ENCODE measurements at regions not wholly inside any gene's neighbourhood (a gene's known extent, or its start where the extent isn't known, plus 50 kb on each side); places are given as distances from the start of the nearest gene placed in this dataset.

GRCh38 chr15:31537770-31538592 is 211.3 kb downstream of the KLF13 start:
- no peak overlapping the region for H3K4me3 ChIP-seq (replicated peaks in 1 of 4; ENCODE audit: control extremely low read depth in 1 of 4, insufficient read depth in 1 of 4, low read depth in 3 of 4, low read length in 4 of 4)
- no peak overlapping the region for H2AFZ ChIP-seq (ENCODE audit: low read length)
- no peaks in the 10 kb centered on the region for H3K4me1 ChIP-seq (ENCODE audit: control insufficient read depth, extremely low read depth, insufficient read depth, low read length)
- H3K27ac ChIP-seq (ENCODE audit: insufficient read depth, low read length), result no peak overlapping the region
- TF ChIP-seq, protein P1, sequence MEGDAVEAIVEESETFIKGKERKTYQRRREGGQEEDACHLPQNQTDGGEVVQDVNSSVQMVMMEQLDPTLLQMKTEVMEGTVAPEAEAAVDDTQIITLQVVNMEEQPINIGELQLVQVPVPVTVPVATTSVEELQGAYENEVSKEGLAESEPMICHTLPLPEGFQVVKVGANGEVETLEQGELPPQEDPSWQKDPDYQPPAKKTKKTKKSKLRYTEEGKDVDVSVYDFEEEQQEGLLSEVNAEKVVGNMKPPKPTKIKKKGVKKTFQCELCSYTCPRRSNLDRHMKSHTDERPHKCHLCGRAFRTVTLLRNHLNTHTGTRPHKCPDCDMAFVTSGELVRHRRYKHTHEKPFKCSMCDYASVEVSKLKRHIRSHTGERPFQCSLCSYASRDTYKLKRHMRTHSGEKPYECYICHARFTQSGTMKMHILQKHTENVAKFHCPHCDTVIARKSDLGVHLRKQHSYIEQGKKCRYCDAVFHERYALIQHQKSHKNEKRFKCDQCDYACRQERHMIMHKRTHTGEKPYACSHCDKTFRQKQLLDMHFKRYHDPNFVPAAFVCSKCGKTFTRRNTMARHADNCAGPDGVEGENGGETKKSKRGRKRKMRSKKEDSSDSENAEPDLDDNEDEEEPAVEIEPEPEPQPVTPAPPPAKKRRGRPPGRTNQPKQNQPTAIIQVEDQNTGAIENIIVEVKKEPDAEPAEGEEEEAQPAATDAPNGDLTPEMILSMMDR (conservative IDR thresholded peaks at IDR 0.05 in 1 of 2, IDR thresholded peaks at IDR 0.05 in 1 of 2; ENCODE audit: low read depth in 1 of 2, low read length in 2 of 2), result no peak
- TF ChIP-seq EZH2 (IDR thresholded peaks at IDR 0.05; ENCODE audit: low read length, missing control alignments), result no peak
- peaks cover 6% of the 10 kb centered on the region for H3K27me3 ChIP-seq (ENCODE audit: control insufficient read depth, insufficient read depth, low read length)
- H3K9ac ChIP-seq (ENCODE audit: insufficient read depth, low read length), result no peak overlapping the region
- no peak overlapping the region for H3K4me2 ChIP-seq (ENCODE audit: extremely low read depth, insufficient read depth, low read length)
- H3K36me3 ChIP-seq (ENCODE audit: control insufficient read depth, insufficient read depth, low read length), result no peaks in the 10 kb centered on the region
- H3K79me2 ChIP-seq (ENCODE audit: control insufficient read depth, insufficient read depth, low read length), result no peaks in the 10 kb centered on the region
- no peaks in the 10 kb centered on the region for H4K20me1 ChIP-seq (ENCODE audit: control insufficient read depth, extremely low read depth, insufficient read depth, low read length)
- DNase-seq (ENCODE audit: low read depth in 2 of 2), result no peak
- H3K9me3 ChIP-seq (ENCODE audit: control insufficient read depth, insufficient read depth, low read depth, low read length), result no peaks in the 10 kb centered on the region

DNA sequence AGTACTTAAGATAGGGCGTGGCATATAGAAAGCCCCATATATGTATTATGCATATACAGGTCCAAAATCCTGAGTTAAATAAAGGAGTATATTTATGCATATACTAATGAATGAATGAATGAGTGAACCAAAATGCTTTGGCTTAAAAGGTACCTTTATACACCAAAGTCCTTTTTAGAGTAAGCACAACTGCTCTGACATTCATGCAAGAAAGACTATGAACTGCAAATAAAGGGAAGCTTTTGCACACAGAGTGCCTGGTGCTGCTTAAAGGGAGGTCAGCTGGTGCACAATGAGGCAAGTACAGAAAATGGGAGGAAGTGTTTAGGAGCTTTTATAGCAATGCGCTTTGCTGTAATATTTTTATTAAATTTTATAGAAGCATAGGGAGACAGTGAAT is 214.0 kb downstream of the KLF13 start:
- H3K27me3 ChIP-seq (ENCODE audit: control insufficient read depth, insufficient read depth, low read length), result peaks cover 6% of the 10 kb centered on the region
- H2AFZ ChIP-seq (ENCODE audit: low read length), result no peak overlapping the region
- H3K9ac ChIP-seq (ENCODE audit: insufficient read depth, low read length), result no peak overlapping the region
- TF ChIP-seq EZH2 (IDR thresholded peaks at IDR 0.05; ENCODE audit: low read length, missing control alignments), result no peak
- TF ChIP-seq, protein P1 (conservative IDR thresholded peaks at IDR 0.05 in 1 of 2, IDR thresholded peaks at IDR 0.05 in 1 of 2; ENCODE audit: low read depth in 1 of 2, low read length in 2 of 2), result no peak
- no peak overlapping the region for H3K27ac ChIP-seq (ENCODE audit: insufficient read depth, low read length)
- no peaks in the 10 kb centered on the region for H4K20me1 ChIP-seq (ENCODE audit: control insufficient read depth, extremely low read depth, insufficient read depth, low read length)
- no peaks in the 10 kb centered on the region for H3K9me3 ChIP-seq (ENCODE audit: control insufficient read depth, insufficient read depth, low read depth, low read length)
- no peaks in the 10 kb centered on the region for H3K79me2 ChIP-seq (ENCODE audit: control insufficient read depth, insufficient read depth, low read length)
- H3K36me3 ChIP-seq (ENCODE audit: control insufficient read depth, insufficient read depth, low read length), result no peaks in the 10 kb centered on the region
- no peaks in the 10 kb centered on the region for H3K4me1 ChIP-seq (ENCODE audit: control insufficient read depth, extremely low read depth, insufficient read depth, low read length)
- no peak overlapping the region for H3K4me3 ChIP-seq (replicated peaks in 1 of 4; ENCODE audit: control extremely low read depth in 1 of 4, insufficient read depth in 1 of 4, low read depth in 3 of 4, low read length in 4 of 4)
- no peak overlapping the region for H3K4me2 ChIP-seq (ENCODE audit: extremely low read depth, insufficient read depth, low read length)
- DNase-seq (ENCODE audit: low read depth in 2 of 2), result no peak

DNA sequence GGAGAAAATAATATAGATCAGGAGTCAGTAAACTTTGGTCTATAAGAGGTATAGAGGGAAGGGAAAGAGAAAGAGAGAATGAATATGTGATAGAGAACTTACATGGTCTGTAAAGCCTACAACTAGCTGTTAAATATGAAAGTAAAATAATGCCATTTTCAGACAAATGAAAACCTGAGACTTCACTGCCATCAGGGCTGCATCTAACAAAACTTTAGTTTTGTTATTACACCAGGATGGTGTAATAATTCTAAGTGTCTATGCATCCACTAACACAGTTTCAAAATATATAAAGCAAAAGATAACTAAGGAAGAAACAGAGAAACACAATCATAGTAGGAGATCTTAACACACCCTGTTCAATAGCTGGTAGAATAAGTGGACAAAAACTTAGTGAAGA is 217.7 kb downstream of the KLF13 start:
- no peaks in the 10 kb centered on the region for H3K9me3 ChIP-seq (ENCODE audit: control insufficient read depth, insufficient read depth, low read depth, low read length)

More for the DNA sequence above, 217.7 kb downstream of the KLF13 start:
- no peaks in the 10 kb centered on the region for H4K20me1 ChIP-seq (ENCODE audit: control insufficient read depth, extremely low read depth, insufficient read depth, low read length)
- no peak overlapping the region for H3K9ac ChIP-seq (ENCODE audit: insufficient read depth, low read length)
- no peaks in the 10 kb centered on the region for H3K4me1 ChIP-seq (ENCODE audit: control insufficient read depth, extremely low read depth, insufficient read depth, low read length)
- peaks cover 3% of the 10 kb centered on the region for H3K27me3 ChIP-seq (ENCODE audit: control insufficient read depth, insufficient read depth, low read length)
- DNase-seq (ENCODE audit: low read depth in 2 of 2), result no peak
- no peak overlapping the region for H3K4me2 ChIP-seq (ENCODE audit: extremely low read depth, insufficient read depth, low read length)
- H3K79me2 ChIP-seq (ENCODE audit: control insufficient read depth, insufficient read depth, low read length), result no peaks in the 10 kb centered on the region
- no peak overlapping the region for H3K27ac ChIP-seq (ENCODE audit: insufficient read depth, low read length)
- no peak overlapping the region for H3K4me3 ChIP-seq (replicated peaks in 1 of 4; ENCODE audit: control extremely low read depth in 1 of 4, insufficient read depth in 1 of 4, low read depth in 3 of 4, low read length in 4 of 4)
- TF ChIP-seq, protein P1 (conservative IDR thresholded peaks at IDR 0.05 in 1 of 2, IDR thresholded peaks at IDR 0.05 in 1 of 2; ENCODE audit: low read depth in 1 of 2, low read length in 2 of 2), result no peak
- TF ChIP-seq EZH2 (IDR thresholded peaks at IDR 0.05; ENCODE audit: low read length, missing control alignments), result no peak
- H3K36me3 ChIP-seq (ENCODE audit: control insufficient read depth, insufficient read depth, low read length), result no peaks in the 10 kb centered on the region
- no peak overlapping the region for H2AFZ ChIP-seq (ENCODE audit: low read length)
